SK-N-SH (cell line): ENCODE measurements at regions not wholly inside any gene's neighbourhood (a gene's known extent, or its start where the extent isn't known, plus 50 kb on each side); places are given as distances from the start of the nearest gene placed in this dataset.

Source experiments
- CTCF ChIA-PET: fragments of 300-600, 350-600 bp; formaldehyde crosslinking; extraction: SDS; loops from one replicate; lab custom pipeline; 2021; lab: Yijun Ruan, JAX
- POLR2A ChIA-PET: fragments of 350-600 bp; sonication (Branson Sonifier 250); formaldehyde crosslinking; extraction: SDS; loops from one replicate; lab custom pipeline; 2020; ENCODE audit warnings: antibody characterized with exemption, inconsistent platforms; lab: Yijun Ruan, JAX
- DNase-seq: peaks from one replicate; pipeline ENCODE4 v3.0.0; 2012
- H2AFZ ChIP-seq: fragments of 200-600 bp; sonication (generic); 2 replicates; pipeline ENCODE4 v1.8.1; 2016; ENCODE audit warnings: antibody characterized with exemption, mild to moderate bottlenecking, low read depth
- H3F3A ChIP-seq: fragments of 200-600 bp; sonication (generic); replicated peaks from 2 replicates; pipeline ENCODE3; 2016; ENCODE audit warnings: antibody characterized with exemption, mild to moderate bottlenecking; ENCODE audit not compliant: insufficient read depth
- H3K27ac ChIP-seq, 2 experiments: fragments of 200-500 bp in 1 of 2; fragments of 200-600 bp in 1 of 2; sonication (Bioruptor generic) in 1 of 2; sonication (generic), shearing (Covaris generic) in 1 of 2; 2 replicates each; pipeline versions ENCODE4 v1.5.1 to v1.6.1; 2014 to 2016; ENCODE audit warnings: low read depth in 2 of 2, inconsistent platforms in 1 of 2, low read length in 1 of 2, mild to moderate bottlenecking in 1 of 2, mixed read lengths in 1 of 2
- H3K27me3 ChIP-seq: fragments of 200-600 bp; sonication (generic), shearing (Covaris generic); 2 replicates; pipeline ENCODE4 v1.6.1; 2016; ENCODE audit warnings: mixed run types; ENCODE audit not compliant: insufficient read depth
- H3K36me3 ChIP-seq, 2 experiments: fragments of 200-500 bp in 1 of 2; fragments of 200-600 bp in 1 of 2; sonication (Bioruptor generic) in 1 of 2; sonication (generic) in 1 of 2; replicated peaks in 1 of 2; 2 replicates each; pipeline versions ENCODE3 to v1.5.1; 2014 to 2016; ENCODE audit warnings: low read length in 1 of 2, mild to moderate bottlenecking in 1 of 2; ENCODE audit not compliant: insufficient read depth in 2 of 2, control insufficient read depth in 1 of 2
- H3K4me1 ChIP-seq, 2 experiments: fragments of 200-500 bp in 1 of 2; fragments of 200-600 bp in 1 of 2; sonication (Bioruptor generic) in 1 of 2; sonication (generic), shearing (Covaris generic) in 1 of 2; 2 replicates each; pipeline versions ENCODE4 v1.5.1 to v1.6.1; 2014 to 2016; ENCODE audit warnings: low read depth in 1 of 2, low read length in 1 of 2, mixed run types in 1 of 2; ENCODE audit not compliant: insufficient read depth in 2 of 2, control insufficient read depth in 1 of 2
- H3K4me2 ChIP-seq: fragments of 200-600 bp; sonication (generic), shearing (Covaris generic); 2 replicates; pipeline ENCODE4 v1.6.1; 2017; ENCODE audit warnings: mixed run types
- H3K4me3 ChIP-seq, 2 experiments: fragments of 200-500 bp in 1 of 2; fragments of 200-600 bp in 1 of 2; sonication (Bioruptor generic) in 1 of 2; sonication (generic), shearing (Covaris generic) in 1 of 2; 2 replicates each; pipeline versions ENCODE4 v1.5.1 to v1.8.1; 2014 to 2016; ENCODE audit warnings: low read depth in 2 of 2, inconsistent platforms in 1 of 2, low read length in 1 of 2, mild to moderate bottlenecking in 1 of 2, mixed read lengths in 1 of 2, moderate library complexity in 1 of 2
- H3K79me2 ChIP-seq: fragments of 200-600 bp; sonication (generic); 2 replicates; pipeline ENCODE4 v1.8.1; 2017; ENCODE audit warnings: mild to moderate bottlenecking; ENCODE audit not compliant: insufficient read depth
- H3K9ac ChIP-seq: fragments of 200-600 bp; sonication (generic); 2 replicates; pipeline ENCODE4 v1.6.1; 2017; ENCODE audit warnings: mixed run types
- H3K9me2 ChIP-seq: fragments of 200-600 bp; sonication (generic); 2 replicates; pipeline ENCODE4 v1.6.1; 2017; ENCODE audit warnings: mixed run types
- H3K9me3 ChIP-seq: fragments of 200-600 bp; sonication (generic); 2 replicates; pipeline ENCODE4 v1.6.1; 2017; ENCODE audit warnings: mixed run types, mild to moderate bottlenecking, moderate library complexity
- H4K20me1 ChIP-seq: fragments of 200-600 bp; sonication (generic); 2 replicates; pipeline ENCODE4 v1.6.1; 2017; ENCODE audit warnings: mild to moderate bottlenecking, mixed run types; ENCODE audit not compliant: insufficient read depth
- CHD2 ChIP-seq: fragments of 150-350 bp; IDR thresholded peaks from 2 replicates; pipeline ENCODE4 v1.6.1; 2018; ENCODE audit warnings: low read length; ENCODE audit not compliant: partially characterized antibody
- FOSL2 ChIP-seq: IDR thresholded peaks from 2 replicates; pipeline ENCODE4 v1.4.0; 2012; ENCODE audit warnings: low read depth, mild to moderate bottlenecking, moderate library complexity, borderline replicate concordance
- POLR2AphosphoS5 ChIP-seq: IDR thresholded peaks from 2 replicates; pipeline ENCODE4 v1.6.1; 2012; ENCODE audit warnings: low read depth, low read length
- RFX5 ChIP-seq: IDR thresholded peaks from 2 replicates; pipeline ENCODE4 v1.6.1; 2012; ENCODE audit warnings: mild to moderate bottlenecking, improper control_type of control experiment, low read length
- RXRA ChIP-seq: IDR thresholded peaks from 2 replicates; pipeline ENCODE4 v1.4.0; 2012; ENCODE audit warnings: low read depth, mild to moderate bottlenecking, borderline replicate concordance
- SMC3 ChIP-seq: IDR thresholded peaks from 2 replicates; pipeline ENCODE4 v1.6.1; 2012; ENCODE audit warnings: low read depth, low read length, improper control_type of control experiment
- YY1 ChIP-seq: IDR thresholded peaks from 2 replicates; pipeline ENCODE4 v1.4.0; 2012; ENCODE audit warnings: low read depth, mild to moderate bottlenecking
- WGBS: methylation state at CpG from one replicate; pipeline ENCODE4 v1.1.6; 2017; ENCODE audit warnings: low lambda C conversion rate; 5-methylcytosine and 5-hydroxymethylcytosine counted together
- TF ChIP-seq, protein P1 (sequence below): IDR thresholded peaks from 2 replicates; pipeline ENCODE4 v1.6.1; 2012; ENCODE audit warnings: mild to moderate bottlenecking, low read depth, low read length, moderate library complexity
- TF ChIP-seq, protein P2 (sequence below): fragments of 150-350 bp; IDR thresholded peaks from 2 replicates; pipeline ENCODE4 v1.6.1; 2017; ENCODE audit warnings: antibody characterized with exemption, low read length, low read depth, borderline replicate concordance
- TF ChIP-seq, protein P3 (sequence below): IDR thresholded peaks from 2 replicates; pipeline ENCODE4; 2012
- TF ChIP-seq, protein P4 (sequence below): IDR thresholded peaks from 2 replicates; pipeline ENCODE4 v1.4.0; 2012; ENCODE audit warnings: low read depth, borderline replicate concordance
- TF ChIP-seq, protein P5 (sequence below): fragments of 200-600 bp; sonication (generic); IDR thresholded peaks from 2 replicates; pipeline ENCODE4 v1.6.1; 2017; ENCODE audit warnings: antibody characterized with exemption, mild to moderate bottlenecking, moderate library complexity

DNA sequence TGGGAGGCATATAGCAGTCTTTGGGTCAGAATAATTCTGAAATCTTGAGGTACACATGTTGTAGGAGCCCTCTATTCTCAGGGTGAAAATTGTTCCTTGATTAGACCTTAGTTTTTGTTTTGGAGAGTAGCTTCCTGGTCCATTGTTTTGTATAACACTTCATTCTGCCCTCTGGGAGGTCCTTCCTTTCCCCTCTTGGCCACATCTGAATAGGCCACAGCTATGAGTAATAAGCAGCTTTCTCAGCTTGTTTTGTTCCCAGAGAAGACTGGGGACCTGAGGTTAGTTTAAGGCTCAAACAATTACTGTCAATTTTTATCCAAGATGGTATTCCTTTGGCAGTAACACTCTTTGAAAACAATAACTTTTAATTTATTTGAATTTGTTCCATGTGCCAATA is 72.6 kb upstream of the NOL4 start:
- Histone ChIP-seq H3K9ac (no peak overlapping the region), H3F3A (no peaks in the 10 kb centered on the region), H3K4me3 (no peak overlapping the region), H3K9me3 (no peaks in the 10 kb centered on the region), H2AFZ (no peak overlapping the region)
- CTCF ChIA-PET = interaction anchor here (0.9 to 2.6 kb wide), 5 partner anchors 14 to 175 kb away, joined by 3 to 11 read pairs (median 6); no protein-coding TSS in a partner anchor
- TF ChIP-seq, protein P1, sequence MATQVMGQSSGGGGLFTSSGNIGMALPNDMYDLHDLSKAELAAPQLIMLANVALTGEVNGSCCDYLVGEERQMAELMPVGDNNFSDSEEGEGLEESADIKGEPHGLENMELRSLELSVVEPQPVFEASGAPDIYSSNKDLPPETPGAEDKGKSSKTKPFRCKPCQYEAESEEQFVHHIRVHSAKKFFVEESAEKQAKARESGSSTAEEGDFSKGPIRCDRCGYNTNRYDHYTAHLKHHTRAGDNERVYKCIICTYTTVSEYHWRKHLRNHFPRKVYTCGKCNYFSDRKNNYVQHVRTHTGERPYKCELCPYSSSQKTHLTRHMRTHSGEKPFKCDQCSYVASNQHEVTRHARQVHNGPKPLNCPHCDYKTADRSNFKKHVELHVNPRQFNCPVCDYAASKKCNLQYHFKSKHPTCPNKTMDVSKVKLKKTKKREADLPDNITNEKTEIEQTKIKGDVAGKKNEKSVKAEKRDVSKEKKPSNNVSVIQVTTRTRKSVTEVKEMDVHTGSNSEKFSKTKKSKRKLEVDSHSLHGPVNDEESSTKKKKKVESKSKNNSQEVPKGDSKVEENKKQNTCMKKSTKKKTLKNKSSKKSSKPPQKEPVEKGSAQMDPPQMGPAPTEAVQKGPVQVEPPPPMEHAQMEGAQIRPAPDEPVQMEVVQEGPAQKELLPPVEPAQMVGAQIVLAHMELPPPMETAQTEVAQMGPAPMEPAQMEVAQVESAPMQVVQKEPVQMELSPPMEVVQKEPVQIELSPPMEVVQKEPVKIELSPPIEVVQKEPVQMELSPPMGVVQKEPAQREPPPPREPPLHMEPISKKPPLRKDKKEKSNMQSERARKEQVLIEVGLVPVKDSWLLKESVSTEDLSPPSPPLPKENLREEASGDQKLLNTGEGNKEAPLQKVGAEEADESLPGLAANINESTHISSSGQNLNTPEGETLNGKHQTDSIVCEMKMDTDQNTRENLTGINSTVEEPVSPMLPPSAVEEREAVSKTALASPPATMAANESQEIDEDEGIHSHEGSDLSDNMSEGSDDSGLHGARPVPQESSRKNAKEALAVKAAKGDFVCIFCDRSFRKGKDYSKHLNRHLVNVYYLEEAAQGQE = no peak
- TF ChIP-seq SMC3 = no peak
- TF ChIP-seq, all 33 proteins: peak for 0
- no peaks in the 10 kb centered on the region for H3K79me2 ChIP-seq
- POLR2A ChIA-PET = no interaction called here
- no peaks in the 10 kb centered on the region for H3K36me3 ChIP-seq
- H3K9me2 ChIP-seq = no peaks in the 10 kb centered on the region
- no peak for DNase-seq
- H3K27me3 ChIP-seq = no peaks in the 10 kb centered on the region
- H3K4me2 ChIP-seq = no peak overlapping the region
- H3K27ac ChIP-seq = no peak overlapping the region
- H3K4me1 ChIP-seq = no peaks in the 10 kb centered on the region; a peak in 2 of 4 replicates
- no peaks in the 10 kb centered on the region for H4K20me1 ChIP-seq

DNA sequence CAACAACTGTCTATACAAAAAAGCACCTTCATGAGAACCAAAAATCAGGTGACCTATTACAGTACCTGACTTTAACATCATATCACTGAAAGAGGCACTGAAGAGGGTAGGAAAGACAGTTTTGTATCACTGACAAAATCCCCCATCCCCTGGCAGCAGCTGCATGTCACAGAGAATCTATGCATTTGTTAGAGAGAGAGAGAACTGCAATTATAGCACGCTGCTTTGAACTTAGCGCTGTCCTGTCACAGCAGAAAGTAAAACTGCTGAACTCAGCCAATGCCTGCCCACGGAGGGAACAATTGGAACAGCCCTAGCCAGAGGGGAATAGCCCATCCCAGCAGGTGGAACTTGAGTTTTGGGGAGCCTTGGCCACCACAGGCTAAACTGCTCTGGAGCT is 75.1 kb upstream of the NOL4 start:
- CTCF ChIA-PET = interaction anchor here (1.5 to 1.8 kb wide), 3 partner anchors 10 to 22 kb away, joined by 3 to 6 read pairs (median 4); no protein-coding TSS in a partner anchor
- Histone ChIP-seq H3F3A (no peaks in the 10 kb centered on the region), H2AFZ (no peak overlapping the region), H4K20me1 (no peaks in the 10 kb centered on the region), H3K9me2 (no peaks in the 10 kb centered on the region), H3K79me2 (no peaks in the 10 kb centered on the region), H3K27ac (no peak overlapping the region), H3K4me1 (no peaks in the 10 kb centered on the region; a peak in 2 of 4 replicates), H3K4me2 (no peak overlapping the region), H3K4me3 (no peak overlapping the region), H3K36me3 (no peaks in the 10 kb centered on the region), H3K27me3 (no peaks in the 10 kb centered on the region), H3K9ac (no peak overlapping the region), H3K9me3 (no peaks in the 10 kb centered on the region)
- TF ChIP-seq, protein P2, sequence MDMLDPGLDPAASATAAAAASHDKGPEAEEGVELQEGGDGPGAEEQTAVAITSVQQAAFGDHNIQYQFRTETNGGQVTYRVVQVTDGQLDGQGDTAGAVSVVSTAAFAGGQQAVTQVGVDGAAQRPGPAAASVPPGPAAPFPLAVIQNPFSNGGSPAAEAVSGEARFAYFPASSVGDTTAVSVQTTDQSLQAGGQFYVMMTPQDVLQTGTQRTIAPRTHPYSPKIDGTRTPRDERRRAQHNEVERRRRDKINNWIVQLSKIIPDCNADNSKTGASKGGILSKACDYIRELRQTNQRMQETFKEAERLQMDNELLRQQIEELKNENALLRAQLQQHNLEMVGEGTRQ = no peak
- no peak for TF ChIP-seq RFX5
- WGBS = 38% methylated on average over 3 of the region's 3 CpGs
- POLR2A ChIA-PET = no interaction called here
- no peak for DNase-seq

DNA sequence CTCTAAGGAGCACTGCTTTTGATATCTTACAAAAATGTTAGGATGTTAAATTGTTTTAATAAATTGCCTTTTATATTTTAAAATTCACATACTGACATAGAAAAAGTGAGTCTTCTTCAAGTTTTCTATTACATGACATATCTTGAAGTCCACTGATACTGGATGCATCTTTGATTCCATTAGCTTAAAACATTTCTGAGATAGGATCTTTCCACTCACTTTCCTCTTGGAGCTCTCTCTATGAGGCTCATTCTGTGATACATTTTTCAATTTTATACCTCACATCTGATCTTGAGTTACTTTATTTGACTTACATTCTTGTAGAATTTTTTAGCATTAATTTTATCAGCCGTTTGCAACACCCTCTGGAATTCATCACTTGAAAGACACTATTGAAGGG is 86.8 kb upstream of the NOL4 start:
- no peak for DNase-seq
- ChIA-PET CTCF (interaction anchor here (1.2 to 3.3 kb wide), 4 partner anchors 11 to 215 kb away, joined by 5 to 26 read pairs (median 8); no protein-coding TSS in a partner anchor), POLR2A (no interaction called here)
- H3K27ac ChIP-seq = no peak overlapping the region
- H3K4me3 ChIP-seq = no peak overlapping the region
- no peaks in the 10 kb centered on the region for H3F3A ChIP-seq
- no peaks in the 10 kb centered on the region for H3K27me3 ChIP-seq
- H3K9me2 ChIP-seq = no peaks in the 10 kb centered on the region
- WGBS = 4% methylated on average over 1 of the region's 1 CpG
- H2AFZ ChIP-seq = no peak overlapping the region
- no peak overlapping the region for H3K9ac ChIP-seq
- H3K36me3 ChIP-seq = no peaks in the 10 kb centered on the region
- no peaks in the 10 kb centered on the region for H3K4me1 ChIP-seq
- no peaks in the 10 kb centered on the region for H3K9me3 ChIP-seq
- no peak overlapping the region for H3K4me2 ChIP-seq
- no peaks in the 10 kb centered on the region for H4K20me1 ChIP-seq
- no peaks in the 10 kb centered on the region for H3K79me2 ChIP-seq
- TF ChIP-seq POLR2AphosphoS5 = no peak
- TF ChIP-seq YY1 = no peak
- TF ChIP-seq FOSL2 = no peak
- TF ChIP-seq, protein P3, sequence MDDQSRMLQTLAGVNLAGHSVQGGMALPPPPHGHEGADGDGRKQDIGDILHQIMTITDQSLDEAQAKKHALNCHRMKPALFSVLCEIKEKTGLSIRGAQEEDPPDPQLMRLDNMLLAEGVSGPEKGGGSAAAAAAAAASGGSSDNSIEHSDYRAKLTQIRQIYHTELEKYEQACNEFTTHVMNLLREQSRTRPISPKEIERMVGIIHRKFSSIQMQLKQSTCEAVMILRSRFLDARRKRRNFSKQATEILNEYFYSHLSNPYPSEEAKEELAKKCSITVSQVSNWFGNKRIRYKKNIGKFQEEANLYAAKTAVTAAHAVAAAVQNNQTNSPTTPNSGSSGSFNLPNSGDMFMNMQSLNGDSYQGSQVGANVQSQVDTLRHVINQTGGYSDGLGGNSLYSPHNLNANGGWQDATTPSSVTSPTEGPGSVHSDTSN = no peak
- TF ChIP-seq, protein P4, sequence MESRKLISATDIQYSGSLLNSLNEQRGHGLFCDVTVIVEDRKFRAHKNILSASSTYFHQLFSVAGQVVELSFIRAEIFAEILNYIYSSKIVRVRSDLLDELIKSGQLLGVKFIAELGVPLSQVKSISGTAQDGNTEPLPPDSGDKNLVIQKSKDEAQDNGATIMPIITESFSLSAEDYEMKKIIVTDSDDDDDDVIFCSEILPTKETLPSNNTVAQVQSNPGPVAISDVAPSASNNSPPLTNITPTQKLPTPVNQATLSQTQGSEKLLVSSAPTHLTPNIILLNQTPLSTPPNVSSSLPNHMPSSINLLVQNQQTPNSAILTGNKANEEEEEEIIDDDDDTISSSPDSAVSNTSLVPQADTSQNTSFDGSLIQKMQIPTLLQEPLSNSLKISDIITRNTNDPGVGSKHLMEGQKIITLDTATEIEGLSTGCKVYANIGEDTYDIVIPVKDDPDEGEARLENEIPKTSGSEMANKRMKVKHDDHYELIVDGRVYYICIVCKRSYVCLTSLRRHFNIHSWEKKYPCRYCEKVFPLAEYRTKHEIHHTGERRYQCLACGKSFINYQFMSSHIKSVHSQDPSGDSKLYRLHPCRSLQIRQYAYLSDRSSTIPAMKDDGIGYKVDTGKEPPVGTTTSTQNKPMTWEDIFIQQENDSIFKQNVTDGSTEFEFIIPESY = no peak
- no peak for TF ChIP-seq CHD2
- TF ChIP-seq, protein P5, sequence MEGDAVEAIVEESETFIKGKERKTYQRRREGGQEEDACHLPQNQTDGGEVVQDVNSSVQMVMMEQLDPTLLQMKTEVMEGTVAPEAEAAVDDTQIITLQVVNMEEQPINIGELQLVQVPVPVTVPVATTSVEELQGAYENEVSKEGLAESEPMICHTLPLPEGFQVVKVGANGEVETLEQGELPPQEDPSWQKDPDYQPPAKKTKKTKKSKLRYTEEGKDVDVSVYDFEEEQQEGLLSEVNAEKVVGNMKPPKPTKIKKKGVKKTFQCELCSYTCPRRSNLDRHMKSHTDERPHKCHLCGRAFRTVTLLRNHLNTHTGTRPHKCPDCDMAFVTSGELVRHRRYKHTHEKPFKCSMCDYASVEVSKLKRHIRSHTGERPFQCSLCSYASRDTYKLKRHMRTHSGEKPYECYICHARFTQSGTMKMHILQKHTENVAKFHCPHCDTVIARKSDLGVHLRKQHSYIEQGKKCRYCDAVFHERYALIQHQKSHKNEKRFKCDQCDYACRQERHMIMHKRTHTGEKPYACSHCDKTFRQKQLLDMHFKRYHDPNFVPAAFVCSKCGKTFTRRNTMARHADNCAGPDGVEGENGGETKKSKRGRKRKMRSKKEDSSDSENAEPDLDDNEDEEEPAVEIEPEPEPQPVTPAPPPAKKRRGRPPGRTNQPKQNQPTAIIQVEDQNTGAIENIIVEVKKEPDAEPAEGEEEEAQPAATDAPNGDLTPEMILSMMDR = no peak
- no peak for TF ChIP-seq RXRA
